HEK293T (cell line): ENCODE measurements at regions not wholly inside any gene's neighbourhood (a gene's known extent, or its start where the extent isn't known, plus 50 kb on each side); places are given as distances from the start of the nearest gene placed in this dataset.

Experiments
- CTCF ChIA-PET: fragments of 350-600 bp; formaldehyde crosslinking; extraction: SDS; loops from one replicate; lab custom pipeline; 2021; ENCODE audit warnings: antibody characterized with exemption, inconsistent platforms; lab: Yijun Ruan, JAX
- POLR2A ChIA-PET: fragments of 350-600 bp; formaldehyde crosslinking; extraction: SDS; loops from one replicate; lab custom pipeline; 2020; ENCODE audit warnings: antibody characterized with exemption, inconsistent platforms; lab: Yijun Ruan, JAX
- DNase-seq: peaks from one replicate; pipeline ENCODE4 v3.0.0; 2012; ENCODE audit warnings: mixed read lengths; ENCODE audit errors: extremely low spot score
- ARNT ChIP-seq: fragments of 450-650 bp; IDR thresholded peaks from 2 replicates; pipeline ENCODE4 v1.6.1; 2017; ENCODE audit warnings: mild to moderate bottlenecking
- BHLHE40 ChIP-seq: fragments of 450-650 bp; IDR thresholded peaks from 2 replicates; pipeline ENCODE4 v1.6.1; 2016; ENCODE audit warnings: mild to moderate bottlenecking, moderate library complexity, borderline replicate concordance
- CTBP1 ChIP-seq: fragments of 450-650 bp; IDR thresholded peaks from 2 replicates; pipeline ENCODE4 v1.6.1; 2016; ENCODE audit warnings: borderline replicate concordance
- ELF4 ChIP-seq: fragments of 450-650 bp; IDR thresholded peaks from 2 replicates; pipeline ENCODE4 v1.6.1; 2017; ENCODE audit warnings: antibody characterized with exemption
- FOXA1 ChIP-seq: fragments of 450-650 bp; IDR thresholded peaks from 2 replicates; pipeline ENCODE4 v1.6.1; 2016; ENCODE audit warnings: mild to moderate bottlenecking
- FOXK2 ChIP-seq: fragments of 450-650 bp; IDR thresholded peaks from 2 replicates; pipeline ENCODE4 v1.6.1; 2016; ENCODE audit warnings: mild to moderate bottlenecking
- FOXM1 ChIP-seq: fragments of 450-650 bp; IDR thresholded peaks from 2 replicates; pipeline ENCODE4 v1.6.1; 2017; ENCODE audit warnings: mild to moderate bottlenecking, borderline replicate concordance
- HDGF ChIP-seq: fragments of 450-650 bp; IDR thresholded peaks from 2 replicates; pipeline ENCODE4 v1.6.1; 2017; ENCODE audit warnings: antibody characterized with exemption, borderline replicate concordance
- L3MBTL2 ChIP-seq: fragments of 450-650 bp; conservative IDR thresholded peaks from 2 replicates; pipeline ENCODE4 v1.6.1; 2016; ENCODE audit warnings: mild to moderate bottlenecking
- LEF1 ChIP-seq: fragments of 450-650 bp; IDR thresholded peaks from 2 replicates; pipeline ENCODE4 v1.6.1; 2017; ENCODE audit warnings: mild to moderate bottlenecking, borderline replicate concordance
- NFRKB ChIP-seq: fragments of 450-650 bp; IDR thresholded peaks from 2 replicates; pipeline ENCODE4 v1.6.1; 2016; ENCODE audit warnings: mild to moderate bottlenecking, moderate library complexity
- PKNOX1 ChIP-seq: fragments of 450-650 bp; IDR thresholded peaks from 2 replicates; pipeline ENCODE4 v1.6.1; 2016
- SP1 ChIP-seq: fragments of 450-650 bp; IDR thresholded peaks from 2 replicates; pipeline ENCODE4 v1.6.1; 2017
- SUZ12 ChIP-seq: fragments of 450-650 bp; IDR thresholded peaks from 2 replicates; pipeline ENCODE4 v1.6.1; 2016; ENCODE audit warnings: mild to moderate bottlenecking
- TARDBP ChIP-seq: fragments of 450-650 bp; IDR thresholded peaks from 2 replicates; pipeline ENCODE4 v1.6.1; 2016
- ZNF384 ChIP-seq: fragments of 450-650 bp; IDR thresholded peaks from 2 replicates; pipeline ENCODE4 v1.6.1; 2016

- DNase-seq: no peak
- TF ChIP-seq BHLHE40 (no peak), NFRKB (no peak), L3MBTL2 (no peak), ELF4 (no peak), SP1 (no peak), LEF1 (no peak), ZNF384 (no peak), FOXM1 (no peak), FOXA1 (no peak), CTBP1 (no peak), SUZ12 (no peak), TARDBP (no peak), PKNOX1 (no peak), FOXK2 (no peak), ARNT (no peak)
- ChIA-PET CTCF (no interaction called here), POLR2A (no interaction called here)
These were observed 114.6 kb upstream of the ATP1B1 start for GRCh38 chr1:168991667-168992475.

GRCh38 chr1:169001353-169001752, 105.1 kb upstream of the ATP1B1 start:
- ChIA-PET CTCF (no interaction called here), POLR2A (no interaction called here)
- no peak for TF ChIP-seq LEF1
- TF ChIP-seq PKNOX1: no peak
- no peak for TF ChIP-seq FOXK2
- no peak for TF ChIP-seq ELF4
- TF ChIP-seq FOXA1: no peak
- no peak for TF ChIP-seq HDGF
- TF ChIP-seq NFRKB: no peak
- TF ChIP-seq L3MBTL2: no peak
- DNase-seq: no peak

GRCh38 chr1:169003864-169004516, 102.5 kb upstream of the ATP1B1 start:
- TF ChIP-seq SP1: no peak
- CTCF ChIA-PET: no interaction called here
- no peak for DNase-seq
- POLR2A ChIA-PET: no interaction called here

DNA sequence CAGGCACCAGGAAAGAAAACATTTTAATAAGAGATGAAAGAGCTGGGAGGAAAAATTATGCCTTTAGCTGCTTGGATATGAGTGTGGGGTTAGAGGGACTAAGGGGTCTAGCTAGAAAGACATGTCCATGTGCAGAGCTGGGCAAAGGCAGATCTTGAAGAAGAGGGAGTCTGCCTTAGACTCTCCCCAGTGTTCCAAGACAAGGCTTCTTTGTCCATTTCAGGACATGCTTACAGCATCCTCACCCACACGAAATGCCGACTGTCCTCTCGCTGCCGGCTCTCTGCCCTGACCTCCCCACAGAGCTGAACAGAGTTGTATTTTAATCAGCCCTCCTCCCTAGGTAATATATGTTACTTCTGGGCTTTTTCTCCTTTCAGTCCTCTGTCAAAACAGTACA, 100.7 kb upstream of the ATP1B1 start:
- ChIA-PET CTCF (no interaction called here), POLR2A (no interaction called here)
- no peak for TF ChIP-seq FOXK2
- TF ChIP-seq NFRKB: no peak
- no peak for TF ChIP-seq CTBP1
- no peak for TF ChIP-seq SUZ12
- no peak for TF ChIP-seq ZNF384
- no peak for TF ChIP-seq L3MBTL2
- no peak for TF ChIP-seq BHLHE40
- TF ChIP-seq FOXA1: no peak
- no peak for TF ChIP-seq FOXM1
- no peak for TF ChIP-seq ARNT
- TF ChIP-seq SP1: no peak
- no peak for TF ChIP-seq HDGF
- TF ChIP-seq ELF4: no peak
- DNase-seq: no peak

- DNase-seq: no peak
- ChIA-PET POLR2A (no interaction called here), CTCF (no interaction called here)
These were observed 96.8 kb upstream of the ATP1B1 start for GRCh38 chr1:169009666-169010065.

GRCh38 chr1:169012416-169012815, 94.1 kb upstream of the ATP1B1 start:
- ChIA-PET CTCF (interaction anchor here (1.1 kb wide), 1 partner anchor 387 kb away, joined by 3 read pairs; no protein-coding TSS in a partner anchor), POLR2A (no interaction called here)
- TF ChIP-seq ZNF384 (no peak), TARDBP (no peak)
- no peak for DNase-seq

More at GRCh38 chr1:169009666-169010065, 96.8 kb upstream of the ATP1B1 start:
- no peak for TF ChIP-seq HDGF
- no peak for TF ChIP-seq FOXA1
- TF ChIP-seq ARNT: no peak
- TF ChIP-seq BHLHE40: no peak

DNA sequence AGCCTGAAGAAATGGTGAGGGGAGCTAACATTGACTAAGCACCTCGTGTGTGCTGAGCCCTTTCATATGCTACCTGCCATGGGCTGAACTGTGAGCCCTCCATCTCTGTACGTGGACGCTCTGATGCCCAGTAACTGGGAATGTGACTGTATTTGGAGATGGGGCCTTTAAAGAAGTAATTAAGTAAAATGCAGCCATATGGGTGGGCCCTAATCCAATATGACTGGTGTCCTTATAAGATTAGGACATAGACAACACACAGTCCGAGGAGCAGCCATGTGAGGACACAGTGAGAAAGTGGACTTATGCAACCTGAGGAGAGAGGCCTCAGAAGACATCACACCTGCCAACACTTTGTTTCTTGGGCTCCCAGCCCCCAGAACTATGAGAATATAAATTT, 92.7 kb upstream of the ATP1B1 start:
- ChIA-PET CTCF (interaction anchor here (1.1 kb wide), 1 partner anchor 388 kb away, joined by 3 read pairs; no protein-coding TSS in a partner anchor), POLR2A (no interaction called here)
- no peak for DNase-seq
- no peak for TF ChIP-seq TARDBP
- no peak for TF ChIP-seq NFRKB
- TF ChIP-seq FOXM1: no peak
- TF ChIP-seq SP1: no peak
- TF ChIP-seq FOXK2: no peak
- no peak for TF ChIP-seq ARNT
- TF ChIP-seq PKNOX1: no peak
- TF ChIP-seq FOXA1: no peak
- no peak for TF ChIP-seq CTBP1
- TF ChIP-seq ZNF384: no peak
- TF ChIP-seq ELF4: no peak
- no peak for TF ChIP-seq BHLHE40
- no peak for TF ChIP-seq LEF1
- no peak for TF ChIP-seq SUZ12
- TF ChIP-seq L3MBTL2: no peak
- no peak for TF ChIP-seq HDGF
